Keratinocyte (primary cell): ENCODE measurements at regions not wholly inside any gene's neighbourhood (a gene's known extent, or its start where the extent isn't known, plus 50 kb on each side); places are given as distances from the start of the nearest gene placed in this dataset.
"Not testable (repeated sequence)": the region's sequence is repeated elsewhere in the genome, so short reads cannot be mapped to it uniquely, and the experiment has no call there.

Experiments used
- DNase-seq: peaks from one replicate; pipeline ENCODE4 v3.0.0-alpha.2; 2011; ENCODE audit warnings: low read depth, missing footprints, low spot score
- FAIRE-seq: peaks from 2 replicates; lab custom pipeline; 2011; peaks lifted over from hg19 to GRCh38; lab: Jason Lieb, UNC
- H2AFZ ChIP-seq: 2 replicates; pipeline ENCODE4 v1.6.0; 2012; ENCODE audit warnings: low read length, control low read depth, inconsistent platforms; ENCODE audit not compliant: control insufficient read depth
- H3K27ac ChIP-seq: 2 replicates; pipeline ENCODE4 v1.5.1; 2011; ENCODE audit warnings: low read length; ENCODE audit not compliant: control insufficient read depth, insufficient read depth
- H3K27me3 ChIP-seq: 3 replicates; pipeline ENCODE4 v1.6.0; 2011; ENCODE audit warnings: low read length; ENCODE audit not compliant: control insufficient read depth, insufficient read depth; ENCODE audit errors: extremely low read depth
- H3K36me3 ChIP-seq, 2 experiments: 2 replicates in 1 of 2; 3 replicates in 1 of 2; pipeline ENCODE4 v1.5.1; 2011; ENCODE audit warnings: low read length in 2 of 2, mild to moderate bottlenecking in 1 of 2; ENCODE audit not compliant: control insufficient read depth in 2 of 2, insufficient read depth in 2 of 2; ENCODE audit errors: extremely low read depth in 1 of 2
- H3K4me1 ChIP-seq: 3 replicates; pipeline ENCODE4 v1.5.1; 2011; ENCODE audit warnings: low read length; ENCODE audit not compliant: control insufficient read depth, insufficient read depth; ENCODE audit errors: extremely low read depth
- H3K4me2 ChIP-seq: 3 replicates; pipeline ENCODE4 v1.6.0; 2011; ENCODE audit warnings: low read depth, low read length; ENCODE audit not compliant: control insufficient read depth, insufficient read depth; ENCODE audit errors: extremely low read depth
- H3K4me3 ChIP-seq, 3 experiments: fragments of 200-600 bp in 1 of 3; sonication (generic) in 1 of 3; 2 replicates in 2 of 3; 3 replicates in 1 of 3; pipeline ENCODE4 v1.5.1; 2011 to 2016; ENCODE audit warnings: low read length in 3 of 3, mild to moderate bottlenecking in 3 of 3, control low read depth in 2 of 3, inconsistent platforms in 1 of 3, low read depth in 1 of 3, mixed read lengths in 1 of 3, mixed run types in 1 of 3, moderate library complexity in 1 of 3; ENCODE audit not compliant: control insufficient read depth in 2 of 3, insufficient read depth in 2 of 3; ENCODE audit errors: extremely low read depth in 1 of 3
- H3K79me2 ChIP-seq: 2 replicates; pipeline ENCODE4 v1.6.0; 2012; ENCODE audit warnings: low read length; ENCODE audit not compliant: control insufficient read depth, insufficient read depth
- H3K9ac ChIP-seq: 3 replicates; pipeline ENCODE4 v1.6.0; 2011; ENCODE audit warnings: low read length; ENCODE audit not compliant: control insufficient read depth, insufficient read depth; ENCODE audit errors: extremely low read depth
- H3K9me1 ChIP-seq: 3 replicates; pipeline ENCODE4 v1.6.0; 2011; ENCODE audit warnings: low read length; ENCODE audit not compliant: control insufficient read depth, insufficient read depth; ENCODE audit errors: extremely low read depth
- H3K9me3 ChIP-seq: 2 replicates; pipeline ENCODE4 v1.5.1; 2012; ENCODE audit warnings: low read depth, low read length; ENCODE audit not compliant: control insufficient read depth
- H4K20me1 ChIP-seq: 3 replicates; pipeline ENCODE4 v1.6.0; 2011; ENCODE audit warnings: low read length; ENCODE audit not compliant: control insufficient read depth, insufficient read depth; ENCODE audit errors: extremely low read depth
- CTCF ChIP-seq, 3 experiments: IDR thresholded peaks in 1 of 3; conservative IDR thresholded peaks in 1 of 3; optimal IDR thresholded peaks in 1 of 3; 2 replicates in 2 of 3; 3 replicates in 1 of 3; pipeline versions ENCODE3 to v1.5.1; 2011; ENCODE audit warnings: low read length in 3 of 3, mild to moderate bottlenecking in 3 of 3, moderate library complexity in 2 of 3, control low read depth in 1 of 3, inconsistent platforms in 1 of 3; ENCODE audit not compliant: insufficient read depth in 2 of 3; ENCODE audit errors: extremely low read depth in 1 of 3
- EZH2 ChIP-seq: IDR thresholded peaks from one replicate; pipeline ENCODE4 v1.6.1; 2012; ENCODE audit warnings: inconsistent platforms, mild to moderate bottlenecking, low read length, moderate library complexity
- dilution Hi-C: fragments of 300-500 bp; cut with MboI; formaldehyde crosslinking; loops from one replicate; pipeline ENCODE4 v1.7.0; 2020; ENCODE audit warnings: low sequenced_read_pairs; ENCODE audit not compliant: extremely low pct_ligation_motif_present

GRCh38 chr12:93996321-93996720, 152.1 kb upstream of the PLXNC1 start:
- Histone ChIP-seq H3K79me2 (no peaks in the 10 kb centered on the region), H3K9me3 (no peaks in the 10 kb centered on the region), H4K20me1 (no peaks in the 10 kb centered on the region), H3K36me3 (no peaks in the 10 kb centered on the region), H3K9me1 (no peaks in the 10 kb centered on the region), H2AFZ (no peak overlapping the region), H3K27me3 (no peaks in the 10 kb centered on the region), H3K9ac (no peak overlapping the region), H3K4me1 (no peaks in the 10 kb centered on the region), H3K4me3 (no peak overlapping the region), H3K27ac (no peak overlapping the region), H3K4me2 (no peak overlapping the region)
- FAIRE-seq (no peak), DNase-seq (no peak)
- no peak for TF ChIP-seq CTCF (optimal IDR thresholded peaks at IDR 0.05 in 1 of 3, IDR thresholded peaks at IDR 0.05 in 1 of 3, conservative IDR thresholded peaks at IDR 0.05 in 1 of 3; ENCODE audit: extremely low read depth in 1 of 3, insufficient read depth in 2 of 3, low read length in 3 of 3)
- TF ChIP-seq EZH2, result no peak
- dilution Hi-C loops, result no loop called here

- Histone ChIP-seq H2AFZ (no peak overlapping the region), H3K27me3 (no peaks in the 10 kb centered on the region), H3K4me1 (no peaks in the 10 kb centered on the region), H3K9me1 (no peaks in the 10 kb centered on the region), H3K9me3 (no peaks in the 10 kb centered on the region), H3K4me3 (no peak overlapping the region), H3K79me2 (no peaks in the 10 kb centered on the region), H3K9ac (no peak overlapping the region), H3K27ac (no peak overlapping the region), H3K36me3 (no peaks in the 10 kb centered on the region), H4K20me1 (no peaks in the 10 kb centered on the region), H3K4me2 (no peak overlapping the region)
- TF ChIP-seq CTCF (optimal IDR thresholded peaks at IDR 0.05 in 1 of 3, IDR thresholded peaks at IDR 0.05 in 1 of 3, conservative IDR thresholded peaks at IDR 0.05 in 1 of 3; ENCODE audit: extremely low read depth in 1 of 3, insufficient read depth in 2 of 3, low read length in 3 of 3) (no peak), EZH2 (no peak)
- FAIRE-seq (no peak), DNase-seq (no peak)
- dilution Hi-C loops, result no loop called here
Observed at GRCh38 chr12:94001691-94002090, 146.7 kb upstream of the PLXNC1 start.

- H4K20me1 ChIP-seq, H3K27ac ChIP-seq, H3K4me1 ChIP-seq, H3K9ac ChIP-seq, dilution Hi-C loops, FAIRE-seq, H3K4me3 ChIP-seq, H3K36me3 ChIP-seq, H3K79me2 ChIP-seq, DNase-seq, H3K4me2 ChIP-seq, H3K27me3 ChIP-seq, H3K9me1 ChIP-seq, H3K9me3 ChIP-seq, H2AFZ ChIP-seq: not testable (repeated sequence)
Observed at GRCh38 chr12:94002925-94003324, 145.5 kb upstream of the PLXNC1 start.

- H3K4me3 ChIP-seq, result not testable (repeated sequence)
Observed at GRCh38 chr12:94007833-94008232, 140.5 kb upstream of the PLXNC1 start.

More at GRCh38 chr12:94007833-94008232, 140.5 kb upstream of the PLXNC1 start:
- H2AFZ ChIP-seq, H3K4me1 ChIP-seq, H3K27ac ChIP-seq, H3K9ac ChIP-seq, H3K36me3 ChIP-seq, dilution Hi-C loops, H3K27me3 ChIP-seq, H4K20me1 ChIP-seq, H3K4me2 ChIP-seq, H3K9me3 ChIP-seq, H3K79me2 ChIP-seq, DNase-seq, FAIRE-seq, H3K9me1 ChIP-seq: not testable (repeated sequence)
